NCI-H2227 treated with DMSO at 0.1 percent for 48 hours (cell line): ENCODE measurements at regions not wholly inside any gene's neighbourhood (a gene's known extent, or its start where the extent isn't known, plus 50 kb on each side); places are given as distances from the start of the nearest gene placed in this dataset.

Experiments
- DNase-seq: peaks from one replicate; lab custom pipeline; 2025; lab: John Stamatoyannopoulos, UW

DNA sequence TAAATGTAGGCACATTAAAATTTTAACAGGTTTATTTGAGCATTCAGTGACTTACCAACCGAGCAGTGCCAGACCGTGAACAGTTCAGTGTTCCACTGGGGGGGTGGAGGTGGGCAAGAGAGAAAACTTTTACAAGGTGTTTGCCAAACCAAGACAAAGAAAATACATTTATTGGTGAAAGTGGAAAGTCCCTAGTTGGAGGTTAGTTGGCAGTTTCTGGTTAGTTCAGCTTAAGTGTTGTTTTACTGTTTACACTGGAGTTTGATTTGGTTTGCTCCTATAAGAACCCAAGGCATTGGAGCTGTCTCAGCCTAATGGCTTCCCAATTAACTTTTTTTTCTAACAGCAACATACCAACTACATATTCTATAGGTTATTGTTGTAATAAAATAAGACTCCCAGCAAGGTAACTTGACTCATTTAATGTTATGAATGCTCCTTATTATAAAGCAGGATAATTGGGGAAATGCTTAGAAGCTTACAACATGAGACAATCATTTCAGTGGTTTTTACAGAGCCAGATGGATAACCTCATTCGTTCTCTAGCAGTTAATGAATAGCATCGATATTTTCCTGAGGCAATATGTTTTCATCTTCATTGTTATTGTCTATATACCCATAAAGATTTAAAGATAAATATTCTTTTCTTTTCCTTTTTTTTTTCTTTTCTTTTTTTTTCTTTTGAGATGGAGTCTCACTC lies 115.8 kb downstream of the ETNK1 start:
- no peak for DNase-seq

DNA sequence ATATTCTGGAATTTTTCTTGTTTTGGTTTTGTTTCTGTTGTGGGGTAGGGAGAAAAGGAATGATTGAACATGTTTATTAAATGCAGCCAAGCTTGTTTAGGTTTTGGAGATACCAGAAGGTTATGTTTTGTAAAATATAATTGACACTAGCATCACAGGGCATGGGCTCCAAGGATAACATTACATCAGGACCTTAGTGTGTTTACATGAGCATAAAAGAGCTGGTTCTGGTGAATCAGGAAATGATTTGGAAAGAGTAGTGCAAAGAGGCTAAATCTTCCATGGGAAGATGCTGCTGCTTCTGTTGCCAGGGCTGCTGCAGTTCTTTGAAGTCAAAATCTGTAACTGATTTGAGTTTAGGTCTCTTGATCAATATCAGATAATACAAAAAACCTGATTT lies 118.7 kb downstream of the ETNK1 start:
- DNase-seq: no peak

- no peak for DNase-seq
Measured at GRCh38 chr12:22744197-22744596, 119.2 kb downstream of the ETNK1 start.

DNA sequence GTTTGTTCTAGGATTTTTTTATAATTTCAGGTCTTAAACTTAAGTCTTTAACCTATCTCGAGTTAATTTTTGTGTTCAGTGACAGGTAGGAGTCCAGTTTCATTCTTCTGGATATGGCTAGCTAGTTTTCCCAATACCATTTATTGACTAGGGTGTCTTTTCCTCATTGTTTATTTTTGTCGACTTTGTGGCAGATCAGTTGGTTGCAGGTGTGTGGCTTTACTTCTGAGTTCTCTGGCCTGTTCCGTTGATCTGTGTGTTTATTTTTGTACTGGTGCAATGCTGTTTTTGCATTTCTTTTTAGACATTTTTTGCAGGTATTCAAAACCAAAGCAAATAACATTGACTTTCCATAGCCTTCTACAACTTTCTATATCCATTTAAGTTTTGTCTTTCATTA lies 121.7 kb downstream of the ETNK1 start:
- no peak for DNase-seq

DNA sequence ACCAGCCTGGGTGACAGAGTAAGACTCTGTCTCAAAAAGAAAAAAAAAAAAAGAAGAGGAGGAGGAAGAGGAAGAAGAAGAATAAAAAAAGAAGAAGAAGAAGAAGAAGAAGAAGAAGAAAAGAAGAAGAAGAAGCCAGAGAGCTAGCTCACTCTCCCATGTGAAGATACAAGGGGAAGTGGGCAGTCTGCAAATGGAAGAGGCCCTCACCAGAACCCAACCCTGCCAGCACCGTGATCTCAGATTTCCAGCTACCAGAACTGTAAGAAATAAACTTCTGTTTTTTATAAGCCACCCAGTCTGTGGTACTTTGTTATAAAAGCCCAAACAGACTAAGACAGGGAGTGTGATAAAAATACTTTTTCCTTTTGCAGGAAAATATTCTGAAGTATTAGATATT lies 130.7 kb downstream of the ETNK1 start:
- no peak for DNase-seq

- no peak for DNase-seq
Measured at GRCh38 chr12:22759769-22760674, 135.1 kb downstream of the ETNK1 start.

GRCh38 chr12:22765421-22766130 lies 140.6 kb downstream of the ETNK1 start:
- DNase-seq: peak; percentile 42

- peak; percentile 34 for DNase-seq
Measured at GRCh38 chr12:22766911-22767420, 142.0 kb downstream of the ETNK1 start.

GRCh38 chr12:22781339-22781738 lies 156.4 kb downstream of the ETNK1 start:
- DNase-seq: no peak

GRCh38 chr12:22787557-22787956 lies 162.6 kb downstream of the ETNK1 start:
- no peak for DNase-seq

GRCh38 chr12:22788913-22789312 lies 163.9 kb downstream of the ETNK1 start:
- DNase-seq: no peak

DNA sequence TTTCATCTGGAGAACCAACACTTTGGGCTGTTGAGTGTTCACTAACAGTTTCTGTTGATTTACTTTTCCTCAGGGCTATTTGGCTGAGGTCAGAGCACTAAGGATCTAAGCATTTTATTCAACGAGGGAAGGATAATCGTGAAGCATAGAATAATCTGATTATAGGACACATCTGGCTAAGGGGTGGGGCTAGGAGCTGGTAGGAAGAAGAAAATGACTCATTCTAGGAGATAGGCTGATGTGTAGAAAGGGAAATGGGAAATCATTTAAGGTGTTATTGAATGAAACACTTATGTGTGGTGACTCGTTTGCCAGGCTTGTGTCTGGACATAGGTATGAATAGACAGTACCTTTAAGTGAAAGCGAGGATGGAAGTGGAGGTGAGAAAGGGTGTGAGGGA lies 167.2 kb downstream of the ETNK1 start:
- DNase-seq: no peak

- DNase-seq: no peak
Measured at GRCh38 chr12:22794017-22794416, 169.0 kb downstream of the ETNK1 start.

DNA sequence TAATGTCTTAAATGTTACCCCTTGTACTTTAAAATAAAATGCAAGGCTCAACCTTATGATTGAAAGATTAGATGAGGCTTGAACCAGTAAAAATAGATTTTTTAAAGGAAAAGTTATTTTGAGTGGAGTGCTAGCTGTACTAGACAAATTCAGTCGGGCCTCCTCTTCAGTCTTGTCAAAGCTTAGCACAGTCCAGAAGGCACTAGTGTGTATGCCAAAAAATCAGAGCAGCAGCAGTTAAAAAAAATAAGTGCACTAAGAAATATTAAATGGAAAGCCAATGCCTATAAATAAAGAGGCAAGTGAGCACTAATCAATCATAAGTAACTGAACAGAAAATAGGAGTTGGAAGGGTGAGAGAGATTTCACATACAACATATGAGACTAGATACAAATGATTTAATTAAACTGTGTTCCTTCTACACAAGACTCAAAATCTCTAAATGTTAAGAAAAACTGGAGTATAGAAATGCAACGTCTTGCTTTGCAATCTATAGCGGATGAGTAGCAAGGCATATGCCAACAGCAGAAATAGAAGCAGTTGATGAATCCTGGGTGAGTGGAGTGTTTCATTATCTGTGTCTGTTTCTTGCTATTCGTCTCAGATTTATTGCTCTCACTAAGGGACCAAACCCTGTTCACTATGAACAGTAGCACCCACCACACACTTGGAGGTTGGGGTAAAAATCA lies 172.1 kb downstream of the ETNK1 start:
- DNase-seq: no peak

GRCh38 chr12:22797701-22798100 lies 172.7 kb downstream of the ETNK1 start:
- no peak for DNase-seq

- DNase-seq: no peak
Measured at GRCh38 chr12:22798116-22798515, 173.1 kb downstream of the ETNK1 start.

GRCh38 chr12:22799503-22799902 lies 174.5 kb downstream of the ETNK1 start:
- DNase-seq: no peak

- no peak for DNase-seq
Measured at GRCh38 chr12:22800332-22800731, 175.4 kb downstream of the ETNK1 start.

DNA sequence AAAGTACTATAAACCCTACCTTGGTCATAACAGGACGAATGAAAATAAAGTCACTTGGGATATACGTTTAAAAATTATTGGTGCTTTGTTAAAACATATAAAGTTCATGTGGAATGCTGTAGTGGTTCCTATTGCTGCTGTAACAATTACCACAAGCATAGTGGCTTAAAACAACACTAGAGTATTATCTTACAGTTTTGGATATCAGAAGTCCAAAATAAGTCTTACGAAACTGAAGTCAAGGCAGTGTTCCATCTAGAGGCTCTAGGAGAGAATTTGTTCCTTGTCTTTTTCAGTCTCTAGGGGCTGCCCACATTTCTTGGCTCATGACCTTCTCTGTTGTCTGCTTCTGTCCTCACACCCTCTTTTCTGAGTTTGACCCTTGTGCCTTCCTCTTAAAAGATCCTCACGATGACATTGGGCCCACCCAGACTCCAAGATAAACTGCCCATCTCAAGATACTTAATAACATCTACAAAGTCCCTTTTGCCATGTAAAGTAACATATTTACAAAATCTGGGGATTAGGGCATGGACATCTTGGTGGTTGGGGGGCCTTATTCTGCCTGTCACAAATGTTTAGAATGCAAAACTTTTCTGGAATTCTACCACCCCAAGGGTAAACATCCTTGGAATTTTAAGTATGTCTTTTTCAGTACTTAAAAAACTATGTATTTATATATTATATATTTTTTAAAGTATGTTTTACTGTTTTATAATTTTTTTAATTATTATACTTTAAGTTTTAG lies 178.1 kb downstream of the ETNK1 start:
- no peak for DNase-seq

DNA sequence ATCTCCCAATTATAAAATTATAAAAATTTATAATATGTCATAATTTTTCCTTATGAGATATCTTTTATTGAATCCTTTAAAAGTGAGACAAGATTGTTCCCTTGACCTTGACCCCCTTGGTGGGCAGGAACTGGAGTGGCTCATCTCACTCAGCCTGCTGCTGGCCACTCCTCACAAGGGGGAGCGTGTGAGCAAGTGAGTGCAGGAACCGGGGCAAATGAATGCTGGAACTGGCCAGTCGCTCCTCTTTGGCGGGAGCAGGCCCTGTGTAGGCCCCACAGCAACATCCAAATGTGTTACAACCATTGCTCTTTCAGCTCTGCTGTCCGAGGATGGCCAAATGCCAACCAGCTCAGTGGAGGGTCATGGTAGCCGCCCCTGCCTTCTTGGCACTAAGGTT lies 178.8 kb downstream of the ETNK1 start:
- no peak for DNase-seq

GRCh38 chr12:22808860-22809259 lies 183.9 kb downstream of the ETNK1 start:
- no peak for DNase-seq
